ENCODE measurements at regions not wholly inside any gene's neighbourhood (a gene's known extent, or its start where the extent isn't known, plus 50 kb on each side); places are given as distances from the start of the nearest gene placed in this dataset.

- 16% methylated on average over 1 of the region's 1 CpG for WGBS
- DNase-seq (ENCODE audit: low spot score): no peak
- no peaks in the 10 kb centered on the region for H3K36me3 ChIP-seq (ENCODE audit: control insufficient read depth in 4 of 4, insufficient read depth in 3 of 4, low read depth in 1 of 4, low read length in 3 of 4)
- H3K9me3 ChIP-seq (ENCODE audit: control insufficient read depth in 4 of 4, low read length in 3 of 4): no peaks in the 10 kb centered on the region
- H3K4me3 ChIP-seq (ENCODE audit: low read depth in 1 of 3, low read length in 3 of 3): no peak overlapping the region
- H3K9ac ChIP-seq (ENCODE audit: low read depth in 1 of 2, low read length in 2 of 2): no peak overlapping the region
- H3K27ac ChIP-seq (ENCODE audit: low read depth in 1 of 2, low read length in 2 of 2): no peak overlapping the region
- no peaks in the 10 kb centered on the region for H3K4me1 ChIP-seq (ENCODE audit: control insufficient read depth in 4 of 4, insufficient read depth in 4 of 4, low read length in 3 of 4)
- TF ChIP-seq RXRA (IDR thresholded peaks at IDR 0.05): peak in 1 of 2 donors; percentile 19
- no peak for TF ChIP-seq NR2F2 (IDR thresholded peaks at IDR 0.05)
- TF ChIP-seq SP1 (IDR thresholded peaks at IDR 0.05): peak; percentile 23
- TF ChIP-seq HNF4A (conservative IDR thresholded peaks at IDR 0.05): peak; percentile 35 to 45
- peak in 1 of 2 donors; percentile 6 for TF ChIP-seq RAD21 (IDR thresholded peaks at IDR 0.05)
- H3K27me3 ChIP-seq (ENCODE audit: control insufficient read depth in 4 of 4, insufficient read depth in 4 of 4, low read length in 3 of 4): no peaks in the 10 kb centered on the region
These were observed 479.8 kb downstream of the KLHL13 start for GRCh38 chrX:117636826-117637225.

GRCh38 chrX:117633277-117633676 is 483.3 kb downstream of the KLHL13 start:
- Histone ChIP-seq H3K4me1 (ENCODE audit: control insufficient read depth in 4 of 4, insufficient read depth in 4 of 4, low read length in 3 of 4) (peaks cover 0 to 4% (median 2%) of the 10 kb centered on the region in 4 donors), H3K27me3 (ENCODE audit: control insufficient read depth in 4 of 4, insufficient read depth in 4 of 4, low read length in 3 of 4) (no peaks in the 10 kb centered on the region), H3K27ac (ENCODE audit: low read depth in 1 of 2, low read length in 2 of 2) (no peak overlapping the region), H3K36me3 (ENCODE audit: control insufficient read depth in 4 of 4, insufficient read depth in 3 of 4, low read depth in 1 of 4, low read length in 3 of 4) (no peaks in the 10 kb centered on the region), H3K4me3 (ENCODE audit: low read depth in 1 of 3, low read length in 3 of 3) (no peak overlapping the region), H3K9me3 (ENCODE audit: control insufficient read depth in 4 of 4, low read length in 3 of 4) (no peaks in the 10 kb centered on the region), H3K9ac (ENCODE audit: low read depth in 1 of 2, low read length in 2 of 2) (no peak overlapping the region)
- no peak for DNase-seq (ENCODE audit: low spot score)
- WGBS: 32% methylated on average over 1 of the region's 1 CpG
- TF ChIP-seq HNF4A (conservative IDR thresholded peaks at IDR 0.05) (no peak), SP1 (IDR thresholded peaks at IDR 0.05) (no peak), ZBTB33 (IDR thresholded peaks at IDR 0.05) (no peak), HNF4G (IDR thresholded peaks at IDR 0.05) (no peak)

GRCh38 chrX:117628381-117628780 is 488.2 kb downstream of the KLHL13 start:
- WGBS: 39% methylated on average over 3 of the region's 3 CpGs
- Histone ChIP-seq H3K9me3 (ENCODE audit: control insufficient read depth in 4 of 4, low read length in 3 of 4) (no peaks in the 10 kb centered on the region), H3K27ac (ENCODE audit: low read depth in 1 of 2, low read length in 2 of 2) (peak overlapping the region; percentile 40 to 54), H3K4me3 (ENCODE audit: low read depth in 1 of 3, low read length in 3 of 3) (no peak overlapping the region), H3K9ac (ENCODE audit: low read depth in 1 of 2, low read length in 2 of 2) (no peak overlapping the region), H3K27me3 (ENCODE audit: control insufficient read depth in 4 of 4, insufficient read depth in 4 of 4, low read length in 3 of 4) (no peaks in the 10 kb centered on the region), H3K4me1 (ENCODE audit: control insufficient read depth in 4 of 4, insufficient read depth in 4 of 4, low read length in 3 of 4) (peaks cover 6 to 10% (median 6%) of the 10 kb centered on the region in 4 donors), H3K36me3 (ENCODE audit: control insufficient read depth in 4 of 4, insufficient read depth in 3 of 4, low read depth in 1 of 4, low read length in 3 of 4) (no peaks in the 10 kb centered on the region)
- no peak for TF ChIP-seq CTCF (IDR thresholded peaks at IDR 0.05; ENCODE audit: low read depth, low read length, missing input control)
- TF ChIP-seq EGR1 (IDR thresholded peaks at IDR 0.05; ENCODE audit: low read depth in 2 of 2): no peak
- peak; percentile 86 to 89 for TF ChIP-seq HNF4A (conservative IDR thresholded peaks at IDR 0.05)
- TF ChIP-seq YY1 (IDR thresholded peaks at IDR 0.05): peak; percentile 50
- no peak for TF ChIP-seq NR2F2 (IDR thresholded peaks at IDR 0.05)
- TF ChIP-seq FOXA1 (IDR thresholded peaks at IDR 0.05): no peak
- peak; percentile 57 to 62 for TF ChIP-seq RXRA (IDR thresholded peaks at IDR 0.05)
- peak; percentile 73 for TF ChIP-seq SP1 (IDR thresholded peaks at IDR 0.05)
- peak; percentile 47 for TF ChIP-seq HNF4G (IDR thresholded peaks at IDR 0.05)
- no peak for TF ChIP-seq REST (IDR thresholded peaks at IDR 0.05)
- TF ChIP-seq ATF3 (IDR thresholded peaks at IDR 0.05): no peak
- peak; percentile 11 to 37 for TF ChIP-seq RAD21 (IDR thresholded peaks at IDR 0.05)
- TF ChIP-seq GABPA (IDR thresholded peaks at IDR 0.05 in 1 of 2, conservative IDR thresholded peaks at IDR 0.05 in 1 of 2): no peak
- TF ChIP-seq TAF1 (conservative IDR thresholded peaks at IDR 0.05): no peak
- peak in 1 of 2 donors; percentile 25 for TF ChIP-seq JUND (IDR thresholded peaks at IDR 0.05)
- peak; percentile 12 for TF ChIP-seq MAX (IDR thresholded peaks at IDR 0.05)
- no peak for TF ChIP-seq ZBTB33 (IDR thresholded peaks at IDR 0.05)
- TF ChIP-seq FOXA2 (IDR thresholded peaks at IDR 0.05): no peak
- no peak for DNase-seq (ENCODE audit: low spot score)
